Skeletal muscle tissue (tissue), 3 donors: ENCODE measurements at regions not wholly inside any gene's neighbourhood (a gene's known extent, or its start where the extent isn't known, plus 50 kb on each side); places are given as distances from the start of the nearest gene placed in this dataset.

Experiments used
- H3K27ac ChIP-seq: one replicate; pipeline ENCODE4 v1.7.0; 2013; ENCODE audit warnings: mild to moderate bottlenecking, low read depth, low read length, inconsistent platforms
- H3K27me3 ChIP-seq, 3 donors: one replicate each; pipeline ENCODE4 v1.7.0; 2013; ENCODE audit warnings: low read length in 3 of 3; ENCODE audit not compliant: control insufficient read depth in 3 of 3, insufficient read depth in 3 of 3
- H3K36me3 ChIP-seq, 3 donors: one replicate each; pipeline ENCODE4 v1.7.0; 2013; ENCODE audit warnings: low read length in 3 of 3; ENCODE audit not compliant: control insufficient read depth in 3 of 3, insufficient read depth in 3 of 3
- H3K4me1 ChIP-seq, 3 donors: one replicate each; pipeline ENCODE4 v1.7.0; 2013; ENCODE audit warnings: low read length in 3 of 3, mild to moderate bottlenecking in 3 of 3; ENCODE audit not compliant: control insufficient read depth in 3 of 3, insufficient read depth in 3 of 3
- H3K4me3 ChIP-seq, 3 donors: one replicate each; pipeline ENCODE4 v1.7.0; 2013; ENCODE audit warnings: low read length in 3 of 3
- H3K9ac ChIP-seq, 3 donors: one replicate each; pipeline ENCODE4 v1.7.0; 2013; ENCODE audit warnings: low read length in 3 of 3, mild to moderate bottlenecking in 3 of 3, moderate library complexity in 2 of 3, low read depth in 1 of 3
- H3K9me3 ChIP-seq, 3 donors: one replicate each; pipeline ENCODE4 v1.7.0; 2013; ENCODE audit warnings: low read length in 3 of 3; ENCODE audit not compliant: control insufficient read depth in 3 of 3
- donor health status: Osteomylitis.

GRCh38 chr20:22411286-22411626 is 173.1 kb downstream of the FOXA2 start:
- H3K27ac ChIP-seq, result peak overlapping the region; percentile 41
- H3K9ac ChIP-seq, result no peak overlapping the region

GRCh38 chr20:22410556-22411130 is 173.7 kb downstream of the FOXA2 start:
- no peak overlapping the region for H3K27ac ChIP-seq
- no peak overlapping the region for H3K9ac ChIP-seq
- H3K4me1 ChIP-seq, result peaks cover 0 to 3% (median 0%) of the 10 kb centered on the region in 3 donors
- no peak overlapping the region for H3K4me3 ChIP-seq
- H3K36me3 ChIP-seq, result no peaks in the 10 kb centered on the region
- no peaks in the 10 kb centered on the region for H3K9me3 ChIP-seq
- peaks cover 0 to 2% (median 0%) of the 10 kb centered on the region in 3 donors for H3K27me3 ChIP-seq

More at GRCh38 chr20:22411286-22411626, 173.1 kb downstream of the FOXA2 start:
- Histone ChIP-seq H3K4me3 (no peak overlapping the region), H3K36me3 (no peaks in the 10 kb centered on the region), H3K27me3 (peaks cover 0 to 2% (median 0%) of the 10 kb centered on the region in 3 donors), H3K4me1 (peaks cover 0 to 3% (median 0%) of the 10 kb centered on the region in 3 donors), H3K9me3 (no peaks in the 10 kb centered on the region)

- H3K9ac ChIP-seq, result no peak overlapping the region
- peaks cover 5 to 13% (median 8%) of the 10 kb centered on the region in 3 donors for H3K4me1 ChIP-seq
- H3K4me3 ChIP-seq, result no peak overlapping the region
- peaks cover 0 to 2% (median 0%) of the 10 kb centered on the region in 3 donors for H3K27me3 ChIP-seq
- no peak overlapping the region for H3K27ac ChIP-seq
- no peaks in the 10 kb centered on the region for H3K9me3 ChIP-seq
- H3K36me3 ChIP-seq, result no peaks in the 10 kb centered on the region
These were observed 175.6 kb downstream of the FOXA2 start for GRCh38 chr20:22408521-22409402.

GRCh38 chr20:22407237-22408193 is 176.9 kb downstream of the FOXA2 start:
- no peaks in the 10 kb centered on the region for H3K27me3 ChIP-seq
- peaks cover 8 to 19% (median 11%) of the 10 kb centered on the region in 3 donors for H3K4me1 ChIP-seq
- no peak overlapping the region for H3K9ac ChIP-seq
- no peak overlapping the region for H3K27ac ChIP-seq
- H3K36me3 ChIP-seq, result no peaks in the 10 kb centered on the region
- H3K9me3 ChIP-seq, result no peaks in the 10 kb centered on the region
- H3K4me3 ChIP-seq, result no peak overlapping the region

GRCh38 chr20:22404419-22405170 is 179.8 kb downstream of the FOXA2 start:
- no peaks in the 10 kb centered on the region for H3K36me3 ChIP-seq
- no peaks in the 10 kb centered on the region for H3K9me3 ChIP-seq
- no peaks in the 10 kb centered on the region for H3K27me3 ChIP-seq
- peaks cover 8 to 19% (median 11%) of the 10 kb centered on the region in 3 donors for H3K4me1 ChIP-seq
- H3K27ac ChIP-seq, result no peak overlapping the region
- H3K9ac ChIP-seq, result peak overlapping the region in 1 of 3 donors; percentile 74
- peak overlapping the region in 2 of 3 donors; percentile 60 to 67 for H3K4me3 ChIP-seq

GRCh38 chr20:22403632-22404361 is 180.6 kb downstream of the FOXA2 start:
- no peaks in the 10 kb centered on the region for H3K9me3 ChIP-seq
- H3K4me3 ChIP-seq, result peak overlapping the region; percentile 60 to 67 (median 66)
- no peaks in the 10 kb centered on the region for H3K36me3 ChIP-seq
- no peak overlapping the region for H3K27ac ChIP-seq
- peak overlapping the region; percentile 43 to 76 (median 74) for H3K9ac ChIP-seq
- peaks cover 8 to 19% (median 11%) of the 10 kb centered on the region in 3 donors for H3K4me1 ChIP-seq
- H3K27me3 ChIP-seq, result no peaks in the 10 kb centered on the region

- Histone ChIP-seq H3K27me3 (no peaks in the 10 kb centered on the region), H3K4me3 (peak overlapping the region; percentile 60 to 67 (median 66))
These were observed 181.2 kb downstream of the FOXA2 start for GRCh38 chr20:22403022-22403631.

GRCh38 chr20:22402550-22402949 is 181.8 kb downstream of the FOXA2 start:
- H3K27ac ChIP-seq, result no peak overlapping the region
- no peaks in the 10 kb centered on the region for H3K9me3 ChIP-seq
- no peaks in the 10 kb centered on the region for H3K36me3 ChIP-seq
- H3K9ac ChIP-seq, result no peak overlapping the region
- H3K4me3 ChIP-seq, result no peak overlapping the region
- peaks cover 8 to 19% (median 11%) of the 10 kb centered on the region in 3 donors for H3K4me1 ChIP-seq
- no peaks in the 10 kb centered on the region for H3K27me3 ChIP-seq

More at GRCh38 chr20:22403022-22403631, 181.2 kb downstream of the FOXA2 start:
- no peaks in the 10 kb centered on the region for H3K9me3 ChIP-seq
- no peaks in the 10 kb centered on the region for H3K36me3 ChIP-seq
- peaks cover 8 to 19% (median 11%) of the 10 kb centered on the region in 3 donors for H3K4me1 ChIP-seq
- peak overlapping the region; percentile 43 to 76 (median 74) for H3K9ac ChIP-seq
- H3K27ac ChIP-seq, result no peak overlapping the region
